NCI-H226 (cell line): ENCODE measurements at regions not wholly inside any gene's neighbourhood (a gene's known extent, or its start where the extent isn't known, plus 50 kb on each side); places are given as distances from the start of the nearest gene placed in this dataset.

ENCODE experiments used
- DNase-seq: peaks from one replicate; pipeline ENCODE4 v3.0.0-alpha.2; 2015

DNA sequence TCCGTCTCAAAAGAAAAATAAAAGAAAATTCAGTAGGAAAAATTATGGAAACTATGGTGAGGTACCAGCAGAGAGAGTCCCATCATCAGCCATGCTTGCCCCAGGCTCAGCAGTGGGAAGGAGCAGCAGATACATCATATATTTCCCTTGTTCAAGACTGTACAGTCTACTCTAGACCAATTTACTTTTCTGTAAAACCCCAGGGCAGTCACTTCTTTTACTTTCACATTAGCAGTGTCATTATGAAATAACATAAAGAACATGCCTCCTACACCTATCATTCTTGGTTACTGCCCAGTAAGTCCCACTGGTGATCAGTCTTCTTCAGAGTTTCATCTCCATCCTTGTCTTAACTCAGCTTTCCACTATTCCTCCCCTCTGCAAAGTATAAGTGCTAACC lies 1145.0 kb downstream of the MAT2B start:
- DNase-seq, result no peak

DNA sequence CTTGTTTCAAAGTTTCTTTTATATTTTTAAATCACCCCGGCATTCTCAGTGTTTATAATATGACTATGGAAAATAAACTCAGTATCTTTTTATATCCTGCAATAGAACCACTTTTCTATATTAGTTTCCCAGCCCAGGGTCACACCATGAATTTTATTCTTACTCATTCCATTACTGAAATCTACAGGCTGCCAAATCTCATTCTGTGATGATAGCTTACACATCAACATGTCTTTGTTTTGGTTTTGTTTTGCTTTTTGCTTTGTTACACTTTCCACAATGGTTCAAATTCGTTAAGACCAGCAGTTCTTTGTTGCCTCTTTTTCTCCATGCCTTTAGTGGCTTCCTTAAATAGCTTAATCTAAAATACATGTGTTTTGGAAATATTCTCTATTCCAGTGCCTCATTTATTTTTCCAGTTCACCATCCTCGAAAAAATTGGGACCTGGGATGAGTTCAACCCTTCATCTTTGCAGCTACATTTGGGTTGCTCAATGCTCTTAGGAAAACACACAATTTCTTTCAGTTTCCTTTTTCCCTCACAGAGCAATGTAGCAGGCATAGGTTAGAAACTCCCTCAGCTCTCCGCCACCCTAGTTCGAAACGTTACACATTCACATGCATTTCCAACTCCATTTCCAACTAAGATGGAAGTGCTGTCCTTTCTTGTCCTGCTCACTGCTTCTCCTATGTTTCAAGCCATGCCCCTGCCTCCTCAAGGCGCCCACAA lies 1146.3 kb downstream of the MAT2B start:
- no peak for DNase-seq

DNA sequence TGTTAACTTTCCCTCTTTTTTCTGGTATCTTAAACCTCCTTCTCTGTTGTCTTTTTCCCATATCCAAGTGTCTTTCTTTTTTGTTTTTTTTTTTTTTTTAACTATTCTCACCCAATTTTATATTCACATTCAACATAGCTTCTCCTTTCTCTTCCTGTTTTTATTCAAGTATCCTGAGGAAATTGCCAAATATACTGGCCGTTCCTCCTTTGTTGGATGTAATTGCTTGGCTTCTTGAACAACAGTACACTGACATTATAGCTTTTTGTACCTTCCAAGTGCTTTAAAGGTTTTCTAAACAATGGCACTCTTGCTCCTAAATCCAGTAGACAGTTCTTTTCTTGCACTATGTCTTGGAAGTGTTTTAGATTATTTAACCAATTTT lies 1146.8 kb downstream of the MAT2B start:
- no peak for DNase-seq

DNA sequence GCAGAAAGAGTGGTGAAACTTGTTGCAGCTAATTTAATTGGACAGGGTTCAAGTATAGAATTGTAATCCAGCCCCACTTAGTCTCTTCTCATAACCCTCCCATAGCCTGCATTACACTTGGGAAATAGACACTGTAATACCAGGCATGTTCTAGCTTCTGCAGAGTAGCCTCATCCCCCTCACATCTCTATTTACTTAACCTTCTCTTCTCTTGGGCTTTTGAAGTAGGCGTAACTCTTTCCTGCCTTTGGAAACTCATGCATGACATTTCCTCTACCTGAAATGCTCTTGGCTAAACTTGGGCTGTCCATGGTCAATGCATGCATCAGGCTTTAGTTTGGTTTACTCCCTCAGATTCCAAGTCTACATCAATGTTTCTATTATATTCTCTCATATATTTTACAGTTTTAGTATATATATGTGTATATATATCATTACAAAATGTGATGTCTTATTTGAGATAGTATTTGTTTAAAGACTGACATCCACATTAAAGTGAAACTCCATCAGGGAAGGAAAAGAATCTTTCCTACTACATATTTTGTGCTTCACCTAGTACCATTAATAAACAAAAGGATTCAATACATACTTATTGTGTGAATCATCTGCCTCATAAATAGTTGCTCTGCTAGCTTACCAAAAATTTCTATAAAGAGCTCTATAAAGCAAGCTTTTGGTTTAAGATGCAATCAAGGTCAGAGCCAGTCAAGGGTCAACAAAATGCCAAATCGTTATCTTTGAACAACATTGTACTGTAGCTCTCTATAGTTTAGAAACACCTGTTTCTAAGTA lies 1158.0 kb downstream of the MAT2B start:
- peak; percentile 43 for DNase-seq

DNA sequence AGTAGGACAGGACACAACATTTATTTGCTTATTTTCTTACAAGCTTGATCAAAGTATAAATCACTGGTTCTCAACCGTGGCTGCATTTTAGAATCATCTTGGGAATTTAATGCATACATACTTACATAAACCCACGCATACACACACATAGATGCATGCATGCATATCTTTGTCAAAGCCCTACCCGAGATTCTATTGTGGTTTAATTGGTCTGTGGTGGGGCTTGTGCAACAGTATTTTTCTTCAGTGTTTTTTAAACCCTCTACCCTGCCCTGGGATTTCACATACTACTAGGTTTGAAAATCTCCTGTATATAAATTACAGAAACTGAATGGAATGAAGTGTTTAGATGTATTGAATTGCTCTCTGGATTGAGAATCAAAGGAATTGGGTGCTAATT lies 1166.2 kb downstream of the MAT2B start:
- no peak for DNase-seq

DNA sequence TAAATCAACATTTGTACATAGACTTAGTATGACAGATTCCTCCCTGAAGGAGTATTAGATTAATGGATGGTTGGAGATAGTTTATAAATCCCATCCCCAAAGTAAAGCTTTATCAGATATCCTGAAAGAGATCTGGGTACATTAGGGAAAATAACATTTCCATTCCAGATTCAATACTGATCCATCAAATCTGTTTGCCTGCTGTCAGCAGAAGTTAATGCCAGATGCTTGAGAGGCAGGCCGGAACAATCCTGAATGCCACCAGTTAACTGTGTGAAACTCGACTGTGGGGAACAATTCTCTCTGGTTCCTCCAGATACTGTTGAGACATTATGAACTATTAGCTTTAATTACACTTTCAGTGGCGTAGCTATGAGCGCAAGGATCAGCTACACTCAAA lies 1166.8 kb downstream of the MAT2B start:
- DNase-seq, result no peak

DNA sequence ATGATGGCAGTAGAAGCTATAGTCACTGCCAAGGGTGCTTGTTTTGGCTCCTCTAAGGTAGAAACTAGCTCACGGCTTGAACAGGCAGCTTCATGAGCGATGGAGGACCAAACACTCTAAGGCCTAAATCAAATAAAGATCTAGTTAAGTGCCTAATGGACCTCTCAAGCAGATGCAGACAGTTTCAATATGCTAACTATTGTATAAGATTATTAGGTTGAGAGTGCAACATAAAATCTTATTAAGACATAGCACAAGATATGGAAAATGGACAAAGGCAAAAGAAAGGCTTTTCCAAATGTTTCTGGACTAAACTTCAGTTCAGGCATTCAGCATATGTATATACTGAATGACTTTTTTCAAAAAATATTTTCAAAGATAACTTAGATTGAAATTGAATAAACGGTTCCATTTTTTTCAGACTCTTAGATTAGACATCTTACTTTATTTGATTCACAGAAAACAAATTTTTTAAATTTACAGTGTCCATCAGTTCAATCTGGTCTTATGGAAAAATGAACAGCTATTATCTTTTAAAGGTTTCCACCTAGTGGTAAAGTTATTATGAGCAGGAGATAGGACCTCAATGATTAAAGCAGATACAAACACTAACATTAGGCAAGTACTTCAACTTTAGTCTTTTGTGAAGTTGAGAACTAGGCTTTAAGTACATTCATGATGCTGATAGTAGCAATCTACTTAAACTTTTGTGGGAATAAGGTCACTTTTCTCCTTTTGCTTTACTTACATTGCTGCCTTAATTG lies 1167.7 kb downstream of the MAT2B start:
- no peak for DNase-seq

DNA sequence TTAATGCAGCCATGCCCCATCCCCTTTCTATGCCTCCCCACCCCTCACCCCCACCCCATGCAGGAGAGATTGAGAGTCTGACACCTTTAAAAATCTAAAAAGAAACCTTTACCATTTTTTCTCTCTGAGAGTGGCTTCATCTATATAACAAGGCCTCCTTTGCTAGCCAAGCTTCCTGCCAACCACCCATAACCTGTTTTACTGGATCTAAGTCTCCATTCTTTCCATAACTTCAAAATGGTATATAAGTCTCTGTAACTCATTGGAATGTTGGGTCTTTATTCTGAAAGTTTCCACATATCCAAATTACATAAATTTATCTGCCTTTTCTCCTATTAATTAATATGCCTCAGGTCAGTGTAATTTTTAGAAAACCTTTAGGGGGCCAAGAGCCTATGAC lies 1174.0 kb downstream of the MAT2B start:
- no peak for DNase-seq

DNA sequence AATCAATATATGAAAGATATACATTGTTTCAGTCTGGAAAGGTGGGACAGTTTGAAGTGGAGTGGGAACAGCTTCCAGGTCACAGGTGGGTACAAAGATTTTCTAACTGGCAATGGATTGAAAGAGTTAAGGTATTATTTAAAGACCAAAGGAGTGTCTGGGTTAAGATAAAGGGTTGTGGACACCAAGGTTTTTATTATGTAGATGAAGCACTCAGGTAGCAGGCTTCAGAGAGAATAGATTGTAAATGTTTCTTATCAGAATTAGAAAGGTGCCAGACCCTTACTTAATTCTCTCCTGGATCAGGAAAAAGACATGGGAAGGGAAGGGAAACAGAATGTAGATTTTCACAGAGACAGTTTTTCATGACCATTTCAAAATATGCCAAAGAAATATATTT lies 1174.8 kb downstream of the MAT2B start:
- no peak for DNase-seq

DNA sequence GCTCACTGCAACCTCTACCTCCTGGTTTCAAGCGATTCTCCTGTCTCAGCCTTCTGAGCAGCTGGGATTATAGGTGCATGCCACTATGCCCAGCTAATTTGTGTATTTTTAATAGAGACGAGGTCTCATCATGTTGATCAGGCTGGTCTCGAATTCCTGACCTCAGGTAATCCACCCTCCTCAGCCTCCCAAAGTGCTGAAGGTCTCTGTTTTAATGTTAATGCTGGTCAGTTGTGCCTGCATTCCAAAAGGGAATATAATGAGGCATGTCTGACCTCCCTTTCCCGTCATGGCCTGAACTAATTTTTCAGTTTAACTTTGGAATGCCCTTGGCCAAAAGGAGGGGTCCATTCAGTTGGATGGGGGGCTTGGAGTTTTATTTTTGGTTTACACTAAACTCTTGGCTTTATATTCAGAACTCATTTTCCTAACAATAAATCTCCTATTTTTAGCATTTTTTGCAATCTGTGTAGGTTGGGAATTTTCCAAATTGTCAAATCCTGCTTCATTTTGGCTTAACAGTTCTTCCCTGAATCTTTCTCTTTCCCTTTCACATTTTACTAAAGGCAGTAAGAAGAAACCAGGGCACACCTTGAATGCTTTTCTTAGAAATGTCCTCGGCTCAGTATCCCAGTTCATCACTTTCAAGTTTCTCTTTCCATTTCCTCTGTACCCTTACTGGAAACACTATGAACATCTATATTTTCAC lies 1175.5 kb downstream of the MAT2B start:
- DNase-seq, result no peak

DNA sequence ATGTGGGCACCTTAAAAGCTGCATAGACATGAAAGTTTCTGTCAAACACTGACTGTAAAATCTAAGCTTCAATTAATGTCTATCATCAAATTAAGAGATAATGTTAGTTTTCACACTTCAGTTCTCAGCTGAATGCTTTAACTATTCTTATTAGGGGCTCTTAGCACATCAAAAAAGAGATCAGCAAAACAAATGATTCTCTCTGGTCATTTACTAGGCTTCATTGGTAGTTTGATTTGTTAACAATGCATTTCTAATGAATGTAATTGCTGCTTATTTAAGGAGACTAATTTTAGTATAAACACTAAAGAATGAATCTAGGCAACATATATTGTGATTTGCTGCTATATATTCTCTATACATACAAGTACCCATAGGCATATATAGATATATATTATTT lies 1182.0 kb downstream of the MAT2B start:
- no peak for DNase-seq

DNA sequence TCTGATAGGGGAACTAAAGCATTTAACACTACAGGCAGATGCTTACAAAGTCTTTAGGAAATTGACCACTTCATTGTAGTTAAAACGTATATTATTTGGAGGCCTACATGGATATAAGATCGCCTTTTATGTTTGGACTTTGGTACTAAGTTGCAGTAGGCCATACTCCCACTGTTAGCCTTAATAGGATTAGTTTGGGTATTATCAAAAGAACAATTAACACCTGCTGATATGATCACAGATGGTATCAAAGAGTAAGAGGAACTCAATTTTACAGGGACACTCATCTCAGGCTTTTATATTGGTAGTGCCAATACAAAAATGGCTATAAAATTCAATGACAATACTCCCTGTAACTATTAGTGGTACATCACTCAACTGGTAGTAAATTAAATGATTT lies 1183.0 kb downstream of the MAT2B start:
- DNase-seq, result no peak

DNA sequence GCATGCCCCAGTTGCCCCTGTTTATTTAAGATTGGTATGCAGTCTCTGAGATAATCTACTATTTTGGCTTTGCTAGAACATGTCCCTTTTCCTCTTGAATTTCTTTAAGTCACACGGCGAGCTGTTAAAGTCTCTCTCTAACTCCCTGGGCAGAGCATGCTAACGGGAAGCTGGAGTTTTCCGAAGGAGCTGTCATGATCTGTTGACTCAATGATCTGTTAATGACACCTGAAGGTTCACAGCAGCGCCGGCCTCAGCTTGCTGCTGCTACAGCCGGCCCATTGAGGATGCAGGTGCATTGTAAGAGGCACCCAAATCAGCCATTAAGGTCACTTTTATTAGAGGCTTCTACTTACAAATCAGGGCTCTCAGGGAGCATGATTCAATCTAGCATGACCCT lies 1203.4 kb downstream of the MAT2B start:
- no peak for DNase-seq

DNA sequence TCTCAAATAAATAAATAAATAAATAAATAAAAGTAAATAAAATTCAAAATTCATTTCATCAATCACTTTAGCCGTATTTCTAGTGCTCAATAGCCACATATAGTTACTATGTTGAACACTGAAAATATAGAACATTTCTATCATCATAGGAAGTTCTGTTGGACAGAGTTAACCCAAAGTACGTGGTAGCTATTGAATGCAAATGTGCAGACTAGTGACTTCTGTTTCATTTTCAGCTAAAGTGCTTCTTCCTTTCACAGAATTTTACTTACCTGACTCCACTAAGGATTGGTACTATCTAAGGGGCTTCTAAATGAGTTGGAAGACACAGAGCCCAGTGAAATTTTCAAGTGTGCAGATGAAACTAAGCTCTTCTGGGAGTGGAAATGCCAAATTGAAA lies 1208.3 kb downstream of the MAT2B start:
- DNase-seq, result no peak

DNA sequence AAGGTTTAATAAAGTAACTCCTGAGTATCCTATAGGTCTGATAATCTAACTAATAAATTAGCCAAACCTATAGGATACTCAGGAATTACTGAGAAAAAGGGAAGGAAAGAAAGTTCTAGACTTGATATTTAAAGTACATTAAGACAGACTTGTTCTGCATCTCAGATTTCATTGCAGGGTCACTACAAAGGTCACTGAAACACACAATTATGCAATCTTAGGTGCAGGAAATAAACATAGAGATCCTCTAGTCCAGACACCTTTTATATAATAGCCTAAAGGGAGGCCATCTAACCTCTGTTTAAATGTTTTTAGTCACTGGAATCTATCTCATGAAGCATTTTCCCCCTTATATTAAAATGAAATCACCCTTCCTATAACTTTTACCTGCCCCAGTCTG lies 1215.7 kb downstream of the MAT2B start:
- DNase-seq, result no peak

DNA sequence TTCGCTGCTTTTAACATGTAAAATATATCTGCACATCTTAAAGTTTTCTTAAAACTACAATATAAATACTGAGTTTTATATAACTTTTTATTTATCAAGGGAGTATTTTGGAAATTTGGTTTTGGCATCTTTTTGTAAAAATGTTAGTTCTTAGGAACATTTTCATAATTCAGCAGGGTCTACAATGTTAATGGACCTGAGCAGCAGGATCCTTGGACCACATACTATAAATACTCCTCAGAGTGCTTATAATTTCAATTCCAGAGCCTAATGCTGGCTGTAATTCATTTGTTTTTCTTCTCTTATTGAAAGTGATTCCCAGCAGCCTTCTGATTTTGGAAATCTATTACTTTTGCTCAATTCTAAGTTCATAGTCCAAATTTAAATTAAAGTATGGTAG lies 1216.2 kb downstream of the MAT2B start:
- no peak for DNase-seq

DNA sequence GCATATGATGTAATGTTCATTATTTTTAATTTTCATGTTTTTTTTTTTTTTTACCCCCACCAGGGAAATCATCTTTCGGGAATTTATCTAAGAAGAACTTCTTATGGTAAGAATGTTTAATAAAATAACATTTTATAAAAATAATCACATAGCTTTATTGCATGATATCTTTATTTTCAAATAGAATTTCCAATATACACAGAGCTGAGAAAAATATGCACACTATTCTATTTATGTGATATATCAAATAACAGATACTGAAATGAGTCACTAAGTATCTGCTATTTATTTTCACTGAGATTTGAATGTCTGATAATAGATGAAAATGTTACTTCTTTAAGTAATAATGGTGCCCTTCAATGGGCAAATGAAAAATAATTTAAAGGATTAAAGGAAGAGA lies 1217.3 kb downstream of the MAT2B start:
- no peak for DNase-seq

DNA sequence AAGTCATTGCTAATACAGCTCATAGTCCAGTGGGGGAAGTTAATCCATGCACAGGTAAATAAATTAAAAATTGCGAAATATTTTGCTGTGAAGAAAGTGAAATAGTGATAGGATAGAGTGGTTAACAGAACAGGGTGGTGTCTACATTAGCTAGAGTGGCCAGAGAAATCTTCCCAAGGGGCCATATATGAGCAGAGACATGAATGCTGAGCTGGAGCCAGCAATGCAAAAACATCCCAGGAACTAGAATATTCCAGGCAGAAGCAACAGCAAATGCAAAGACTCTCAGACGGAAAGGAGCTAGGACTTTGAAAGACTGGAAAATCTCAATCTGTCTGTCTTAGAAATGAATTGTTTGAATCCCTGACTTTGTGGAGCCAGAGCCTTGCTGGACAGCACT lies 1221.6 kb downstream of the MAT2B start:
- no peak for DNase-seq

DNA sequence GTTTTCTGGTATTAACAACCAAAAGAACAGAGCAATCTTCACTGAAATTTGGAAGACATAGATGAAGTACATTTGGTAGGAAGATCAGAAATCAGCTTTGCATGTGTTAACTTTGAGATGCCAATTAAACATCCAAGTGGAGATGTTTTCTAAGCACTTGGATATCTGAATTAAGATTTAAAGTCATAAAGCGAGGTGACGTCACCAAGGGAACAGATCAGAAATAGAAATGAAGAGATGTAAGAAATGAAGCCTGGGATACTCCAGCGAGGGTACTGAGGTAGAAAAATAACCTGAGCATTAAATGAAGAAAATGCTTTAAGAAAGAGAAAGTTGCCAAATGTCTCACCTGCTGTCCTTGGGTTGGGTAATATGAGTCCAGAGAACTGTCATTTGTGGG lies 1223.3 kb downstream of the MAT2B start:
- DNase-seq, result no peak

DNA sequence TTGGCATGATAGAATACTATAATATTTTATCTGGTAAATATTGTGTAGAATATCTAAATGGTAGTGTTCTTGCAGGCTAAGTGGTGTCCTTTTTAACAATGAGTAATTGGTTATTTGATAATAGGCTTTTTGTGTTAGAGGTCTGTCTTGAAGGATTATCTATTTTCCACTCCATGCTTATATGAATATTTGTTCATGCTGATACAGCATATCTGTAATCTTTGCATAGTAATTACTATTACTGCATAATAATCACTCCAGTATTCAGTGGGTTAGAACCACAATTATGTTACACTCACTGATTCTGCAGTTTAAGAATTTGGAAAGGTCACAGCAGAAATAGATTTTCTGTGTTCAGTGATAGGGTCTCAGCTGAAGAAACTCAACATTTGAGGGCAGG lies 1229.9 kb downstream of the MAT2B start:
- no peak for DNase-seq

DNA sequence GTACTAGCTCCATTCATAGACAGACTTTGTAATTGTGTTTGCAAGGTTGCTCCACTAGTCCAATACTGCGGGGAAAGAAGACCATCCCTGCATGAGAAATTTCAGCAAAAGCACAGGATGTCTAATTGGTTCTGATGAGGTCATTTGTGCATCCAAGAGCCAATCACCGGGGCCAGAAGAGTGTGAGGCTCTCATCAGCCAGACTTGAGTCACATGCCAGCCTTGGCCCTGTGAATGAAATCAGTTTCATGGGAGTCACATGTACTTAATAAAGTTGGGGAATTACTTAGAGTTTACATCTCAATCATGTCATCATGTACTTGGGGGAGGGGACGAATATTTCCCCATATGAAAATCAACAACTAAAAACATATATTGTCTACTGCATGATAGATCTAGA lies 1236.0 kb downstream of the MAT2B start:
- DNase-seq, result no peak

DNA sequence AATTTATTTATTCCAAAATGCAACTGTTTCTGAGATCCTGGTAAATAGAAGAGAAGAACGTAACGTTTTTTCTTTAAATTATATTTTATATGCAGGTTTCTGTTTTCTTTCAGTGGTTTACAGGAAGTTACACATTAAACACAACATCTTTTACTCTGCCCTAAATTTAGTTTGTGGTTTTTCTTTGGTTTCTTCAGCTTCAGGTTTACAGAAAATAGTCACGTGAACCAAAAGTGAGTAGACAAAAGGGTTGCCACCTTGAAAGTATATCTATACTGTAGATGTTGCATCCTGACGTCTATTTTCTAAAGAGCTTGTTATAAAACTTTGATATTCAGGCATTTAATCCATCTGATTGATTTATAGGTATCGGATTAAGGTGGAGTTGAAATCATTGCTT lies 1236.6 kb downstream of the MAT2B start:
- DNase-seq, result no peak

DNA sequence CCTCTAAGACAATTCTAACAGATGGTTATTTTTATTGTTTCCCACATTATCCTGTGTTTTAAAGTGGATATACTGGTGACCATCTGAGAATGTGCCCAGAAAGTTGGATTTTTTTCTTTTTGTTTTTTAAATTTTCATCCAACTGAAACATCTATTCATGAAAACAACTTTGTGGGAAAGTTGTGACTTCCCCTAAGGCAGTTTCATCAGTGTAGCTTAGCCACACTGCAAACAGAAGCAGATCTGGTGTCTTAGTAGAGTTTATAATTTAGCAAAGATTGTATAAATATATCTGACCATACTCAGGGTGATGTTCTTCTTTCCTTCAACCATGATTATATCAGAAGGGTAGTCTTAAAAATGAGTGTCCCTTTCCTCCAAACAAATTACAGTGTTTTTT lies 1241.3 kb downstream of the MAT2B start:
- DNase-seq, result no peak
